T follicular helper cell (primary cell): ENCODE measurements at regions not wholly inside any gene's neighbourhood (a gene's known extent, or its start where the extent isn't known, plus 50 kb on each side); places are given as distances from the start of the nearest gene placed in this dataset.
A peak's percentile ranks its signal among the peaks of the same experiment; 100 is the strongest.
"Not testable (repeated sequence)": the region's sequence is repeated elsewhere in the genome, so short reads cannot be mapped to it uniquely, and the experiment has no call there.

ENCODE experiments used
- DNase-seq: peaks from one replicate; pipeline ENCODE4 v3.0.0-alpha.2; 2020; ENCODE audit warnings: low read depth

GRCh38 chr2:161063946-161064306 is 96.3 kb upstream of the TANK start:
- DNase-seq, result no peak

DNA sequence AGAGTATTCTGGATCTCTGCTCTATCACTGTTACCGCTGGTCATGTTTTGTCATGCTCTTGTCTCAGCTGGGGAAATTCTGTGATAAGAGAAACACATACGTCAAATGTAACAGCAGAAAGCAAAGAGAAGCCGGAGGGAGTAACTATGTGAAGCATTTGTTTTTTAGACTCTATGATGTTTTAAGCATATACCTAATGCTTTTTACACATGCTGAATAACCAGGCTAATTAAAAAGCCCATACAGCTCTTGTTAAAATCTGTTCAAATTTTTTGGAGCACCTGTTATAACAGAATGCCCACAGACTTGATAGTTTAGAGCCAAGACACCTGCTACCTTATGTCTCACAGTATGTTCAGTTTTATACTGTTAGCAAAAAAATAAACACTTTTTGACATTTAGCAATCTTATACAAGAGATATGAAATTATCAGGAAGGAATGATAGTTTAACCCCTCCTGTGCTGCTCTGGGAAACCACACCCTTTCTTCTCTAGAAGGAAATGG is 92.3 kb upstream of the TANK start:
- no peak for DNase-seq

DNA sequence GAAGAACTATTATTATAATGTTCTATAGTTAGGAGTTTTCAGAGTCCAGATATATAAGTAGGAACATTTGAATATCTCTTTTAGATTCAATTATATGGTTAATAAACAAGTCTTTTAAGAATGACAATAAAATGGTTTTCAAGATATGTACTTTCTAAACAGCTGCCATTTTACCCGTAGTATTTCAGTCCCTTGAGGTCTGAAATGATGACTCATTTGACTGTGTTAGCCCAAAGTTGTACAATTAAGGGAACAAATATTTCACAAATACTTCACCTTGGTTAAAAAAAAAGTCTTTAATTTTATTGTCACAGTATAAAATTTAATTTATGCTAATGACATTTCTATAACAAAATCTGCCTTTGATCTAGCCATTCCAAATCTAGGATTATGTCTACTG is 91.6 kb upstream of the TANK start:
- DNase-seq, result no peak

GRCh38 chr2:161070693-161071479 is 89.3 kb upstream of the TANK start:
- no peak for DNase-seq

DNA sequence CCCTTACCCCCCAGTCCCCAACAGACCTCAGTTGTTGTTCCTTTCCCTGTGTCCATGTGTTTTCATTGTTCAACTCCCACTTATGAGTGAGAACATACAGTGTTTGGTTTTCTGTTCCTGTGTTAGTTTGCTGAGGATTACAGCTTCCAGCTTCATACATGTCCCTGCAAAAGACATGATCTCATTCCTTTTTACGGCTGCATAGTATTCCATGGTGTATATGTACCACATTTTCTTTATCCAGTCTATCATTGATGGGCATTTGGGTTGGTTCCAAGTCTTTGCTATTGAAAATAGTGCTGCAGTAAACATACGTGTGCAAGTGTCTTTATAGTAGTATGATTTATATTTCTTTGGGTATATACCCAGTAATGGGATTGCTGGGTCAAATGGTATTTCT is 87.8 kb upstream of the TANK start:
- DNase-seq, result not testable (repeated sequence)

- DNase-seq, result no peak
Measured at GRCh38 chr2:161075701-161076100, 84.5 kb upstream of the TANK start.

- no peak for DNase-seq
Measured at GRCh38 chr2:161076936-161077335, 83.3 kb upstream of the TANK start.

DNA sequence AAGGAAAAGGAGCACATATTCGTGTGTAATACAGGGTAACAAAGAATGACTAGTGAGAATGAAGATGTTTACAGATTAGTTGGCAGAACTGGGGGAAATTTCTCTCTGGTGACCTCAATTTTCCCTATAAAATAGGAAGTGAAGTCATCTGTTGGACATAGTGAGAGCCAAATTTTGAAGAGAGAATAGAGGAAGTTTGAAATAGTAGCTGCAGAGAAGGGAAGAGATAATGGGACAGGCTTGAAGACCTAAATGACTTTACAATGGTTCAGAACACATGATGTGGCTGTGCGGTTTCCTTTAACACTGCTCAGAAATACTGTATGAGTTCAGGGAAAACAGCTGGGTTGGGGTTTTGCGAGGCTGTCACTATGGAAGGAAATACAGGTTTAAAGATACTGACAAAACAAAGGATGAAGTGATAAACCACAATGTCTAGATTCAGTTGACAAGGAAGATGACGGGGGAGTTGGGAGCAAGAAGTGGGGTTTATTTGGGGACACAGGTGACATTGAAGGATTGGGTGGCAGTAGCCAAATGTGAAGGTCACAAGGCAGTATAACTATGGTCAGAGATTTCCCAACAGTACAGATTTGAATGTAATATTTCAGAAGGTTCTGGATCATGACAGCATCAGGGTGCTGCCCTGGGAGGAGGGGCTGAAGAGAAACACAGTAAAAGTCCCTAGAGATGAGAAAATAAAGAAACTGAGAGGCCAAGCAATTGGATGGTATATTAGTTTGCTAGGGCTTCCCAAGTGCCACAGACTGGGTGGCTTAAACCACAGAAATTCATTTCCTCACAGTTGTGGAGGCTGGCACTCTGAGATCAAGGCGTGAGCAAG is 82.6 kb upstream of the TANK start:
- DNase-seq, result peak; percentile 22

DNA sequence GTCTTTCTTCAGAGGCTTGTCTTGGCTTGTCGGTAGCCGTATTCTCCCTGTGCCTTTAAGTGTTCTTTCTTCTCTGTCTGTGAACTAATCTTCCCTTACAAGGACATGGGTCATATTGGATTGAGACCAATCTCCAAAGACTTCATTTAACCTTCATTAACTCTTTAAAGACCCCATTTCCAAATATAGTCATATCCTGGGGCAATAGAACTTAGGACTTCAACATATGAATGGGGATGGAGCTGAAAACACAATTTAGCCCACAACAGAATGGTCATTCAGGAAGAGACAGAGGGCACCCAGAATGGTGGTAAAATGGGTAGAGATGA is 82.1 kb upstream of the TANK start:
- no peak for DNase-seq

GRCh38 chr2:161085149-161085548 is 75.1 kb upstream of the TANK start:
- DNase-seq, result no peak

DNA sequence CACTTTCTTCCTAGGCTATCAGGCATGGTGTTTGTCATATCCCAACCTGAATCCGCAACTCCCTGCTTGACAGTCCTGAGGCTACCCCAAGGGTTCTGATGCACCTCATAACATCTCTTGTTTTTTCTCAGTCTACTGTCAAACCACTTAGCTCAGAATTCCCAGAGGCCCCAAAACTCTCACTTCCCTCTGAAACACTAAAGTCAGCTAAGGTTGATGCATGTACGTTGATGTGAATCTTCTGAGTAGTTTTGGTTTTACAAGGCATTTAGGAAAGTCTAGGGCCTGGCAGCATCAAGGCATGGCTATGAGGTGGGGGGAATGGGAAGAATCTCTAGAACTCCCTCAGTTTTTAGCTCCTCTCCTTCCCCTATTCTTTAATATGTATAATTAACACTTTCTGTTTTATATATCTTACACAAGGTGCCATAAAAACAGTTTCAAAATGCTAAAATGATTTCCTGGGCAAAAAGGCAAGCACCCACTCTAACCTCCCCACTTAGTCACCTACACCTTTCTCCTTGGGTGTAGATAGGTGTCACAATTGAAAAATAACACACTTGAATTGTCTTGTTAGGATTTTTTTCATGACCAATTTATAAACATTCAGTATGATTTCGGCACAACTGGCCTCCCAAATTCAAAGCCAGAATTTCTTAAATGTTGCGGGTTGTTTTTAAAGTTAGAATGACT is 71.4 kb upstream of the TANK start:
- no peak for DNase-seq

- peak; percentile 1 for DNase-seq
Measured at GRCh38 chr2:161090411-161090810, 69.8 kb upstream of the TANK start.

- DNase-seq, result no peak
Measured at GRCh38 chr2:161095314-161095713, 64.9 kb upstream of the TANK start.

DNA sequence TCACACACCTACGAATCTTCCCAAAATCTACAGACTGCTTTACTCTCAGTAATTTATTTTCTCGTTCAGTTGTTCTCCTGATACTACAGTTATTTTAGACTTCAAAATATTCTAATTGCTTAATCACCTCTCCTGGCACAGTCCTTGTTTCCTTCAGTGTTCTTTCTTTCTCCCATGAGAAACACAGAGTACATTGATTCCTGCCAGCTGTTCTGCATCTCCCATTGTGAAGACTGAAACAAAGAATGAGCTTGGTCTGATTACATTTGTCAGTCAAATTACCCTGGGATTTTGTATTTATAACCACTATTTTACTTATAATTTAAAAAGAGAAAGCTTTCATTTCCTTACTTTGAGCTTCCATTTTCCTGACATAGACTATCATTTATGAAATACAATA is 63.9 kb upstream of the TANK start:
- no peak for DNase-seq

DNA sequence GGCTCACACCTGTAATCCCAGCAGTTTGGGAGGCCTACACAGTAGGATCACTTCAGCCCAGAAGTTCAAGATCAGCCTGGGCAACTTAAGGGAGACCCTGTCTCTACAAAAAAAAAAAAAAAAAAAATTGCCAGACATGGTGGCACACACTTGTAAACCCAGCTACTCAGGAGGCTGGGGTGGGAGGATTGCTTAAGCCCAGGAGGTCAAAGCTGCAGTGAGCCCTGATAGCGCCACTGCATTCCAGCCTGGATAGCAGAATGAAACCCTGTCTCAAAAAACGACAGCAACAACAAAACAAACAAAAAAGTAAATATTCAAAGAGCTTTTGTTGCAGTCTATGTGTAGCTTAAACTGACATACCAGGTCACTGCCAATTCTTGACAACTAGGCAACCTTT is 63.1 kb upstream of the TANK start:
- DNase-seq, result no peak

- no peak for DNase-seq
Measured at GRCh38 chr2:161100211-161100895, 59.9 kb upstream of the TANK start.

- DNase-seq, result no peak
Measured at GRCh38 chr2:161101406-161101805, 58.8 kb upstream of the TANK start.

DNA sequence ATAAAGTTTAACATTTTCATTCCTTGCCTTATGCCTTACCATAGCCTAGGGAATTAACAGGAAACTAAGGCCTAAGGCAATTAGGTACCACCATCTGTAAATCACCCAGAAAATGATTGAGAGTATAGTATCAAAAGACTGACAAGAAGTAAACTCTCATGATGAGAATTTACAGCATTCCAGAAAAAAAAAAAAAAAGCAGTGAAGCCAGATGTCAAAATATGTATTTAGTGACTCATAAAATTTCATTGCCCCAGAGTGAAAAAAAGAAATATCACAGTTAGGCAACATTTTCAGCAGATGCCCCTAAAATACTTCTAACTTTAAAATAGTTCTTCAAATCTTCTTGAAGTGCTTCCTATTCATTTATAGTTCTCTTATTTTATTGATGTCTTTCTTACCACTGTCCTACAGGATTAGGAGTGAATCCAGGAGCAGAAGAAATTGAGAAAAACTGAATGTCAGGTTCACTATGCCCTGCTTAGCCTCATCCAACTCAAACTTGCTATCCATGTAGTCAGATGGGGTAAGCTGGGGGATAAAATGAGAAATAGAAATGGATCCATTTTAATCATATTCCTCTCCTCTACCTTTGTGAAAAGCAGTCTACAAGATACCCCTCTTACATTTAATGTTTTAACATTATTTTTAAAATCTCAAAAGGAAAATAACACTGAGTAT is 57.3 kb upstream of the TANK start:
- DNase-seq, result no peak

- no peak for DNase-seq
Measured at GRCh38 chr2:161103451-161103831, 56.8 kb upstream of the TANK start.

DNA sequence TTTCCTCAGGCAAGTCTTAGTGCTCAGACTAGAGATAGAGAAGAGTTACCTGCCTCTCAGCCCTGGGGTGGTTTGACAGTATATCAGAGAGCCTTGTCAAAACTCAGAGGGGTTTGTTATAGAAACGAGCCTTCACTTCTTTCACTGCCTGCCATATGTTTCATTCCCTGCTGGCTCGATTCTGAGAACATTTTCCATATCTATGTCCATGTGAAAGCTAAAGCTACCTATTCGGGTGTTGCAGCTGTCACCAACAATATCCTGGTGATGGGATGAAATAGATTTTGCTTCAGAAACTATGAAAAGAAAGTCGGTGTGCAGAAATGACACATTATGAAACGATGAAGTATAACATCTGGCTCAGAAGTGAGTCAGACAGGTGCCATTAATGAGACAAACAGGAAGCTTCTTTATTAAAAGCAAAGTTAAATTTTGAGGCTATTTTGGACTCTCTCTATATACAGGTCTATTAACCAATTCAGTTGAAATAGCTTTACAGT is 56.1 kb upstream of the TANK start:
- no peak for DNase-seq

DNA sequence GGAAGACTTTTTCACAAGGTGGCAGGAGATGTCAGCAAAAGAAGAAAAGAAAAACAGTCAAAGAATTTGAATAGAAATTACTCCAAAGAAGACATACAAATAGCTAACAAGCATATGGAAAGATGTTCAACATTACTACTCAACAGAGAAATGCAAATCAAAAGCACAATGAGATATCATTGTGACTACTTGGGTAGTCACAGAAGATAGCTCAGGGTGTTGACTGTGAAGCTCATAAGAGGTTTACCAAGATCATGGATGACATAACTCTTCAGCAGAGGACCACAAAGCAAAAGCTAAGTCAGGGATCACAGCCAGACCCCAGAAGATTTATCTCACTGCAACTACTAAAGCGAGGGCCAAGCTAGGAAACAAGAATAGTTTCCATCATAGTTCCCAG is 53.0 kb upstream of the TANK start:
- DNase-seq, result no peak
